Endothelial cell of umbilical vein (primary cell): ENCODE measurements at regions not wholly inside any gene's neighbourhood (a gene's known extent, or its start where the extent isn't known, plus 50 kb on each side); places are given as distances from the start of the nearest gene placed in this dataset.

Experiments used
- CTCF ChIP-seq, 2 donors: IDR thresholded peaks; 1 replicate in 1 of 2; 2 replicates in 1 of 2; pipeline ENCODE4 v1.5.1; 2011; ENCODE audit warnings: low read length in 2 of 2, mild to moderate bottlenecking in 2 of 2, moderate library complexity in 2 of 2, control low read depth in 1 of 2, inconsistent platforms in 1 of 2, low read depth in 1 of 2; ENCODE audit not compliant: insufficient read depth in 1 of 2; ENCODE audit errors: extremely low read depth in 1 of 2
- EZH2 ChIP-seq: IDR thresholded peaks from 2 replicates; pipeline ENCODE4 v1.6.1; 2012; ENCODE audit warnings: borderline replicate concordance, low read depth, mild to moderate bottlenecking, moderate library complexity, low read length, inconsistent platforms; ENCODE audit not compliant: severe bottlenecking
- MYC ChIP-seq: IDR thresholded peaks from one replicate; pipeline ENCODE4 v1.6.1; 2011; ENCODE audit warnings: mild to moderate bottlenecking, low read depth, low read length
- POLR2A ChIP-seq: IDR thresholded peaks from 2 replicates; pipeline ENCODE4 v1.6.1; 2012; ENCODE audit warnings: low read depth, mild to moderate bottlenecking, control low read depth, low read length
- TF ChIP-seq, protein P1 (sequence below): IDR thresholded peaks from 2 replicates; pipeline ENCODE4 v1.6.1; 2011; ENCODE audit not compliant: insufficient read depth, insufficient read length

GRCh38 chr1:25001125-25001915 lies 71.2 kb upstream of the RUNX3 start:
- no peak for TF ChIP-seq CTCF (IDR thresholded peaks at IDR 0.05; ENCODE audit: extremely low read depth in 1 of 2, insufficient read depth in 1 of 2, low read depth in 1 of 2, low read length in 2 of 2)
- no peak for TF ChIP-seq POLR2A
- no peak for TF ChIP-seq EZH2
- TF ChIP-seq MYC = no peak
- TF ChIP-seq, protein P1, sequence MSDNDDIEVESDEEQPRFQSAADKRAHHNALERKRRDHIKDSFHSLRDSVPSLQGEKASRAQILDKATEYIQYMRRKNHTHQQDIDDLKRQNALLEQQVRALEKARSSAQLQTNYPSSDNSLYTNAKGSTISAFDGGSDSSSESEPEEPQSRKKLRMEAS = no peak
